AML-193 (cell line): ENCODE measurements at regions not wholly inside any gene's neighbourhood (a gene's known extent, or its start where the extent isn't known, plus 50 kb on each side); places are given as distances from the start of the nearest gene placed in this dataset.

Source experiments
- DNase-seq, 2 experiments: peaks; one replicate each; lab custom pipeline; 2025; lab: John Stamatoyannopoulos, UW

- DNase-seq = no peak
Observed at GRCh38 chr14:98888281-98888680, 383.7 kb downstream of the BCL11B start.

GRCh38 chr14:98888927-98889835 lies 382.8 kb downstream of the BCL11B start:
- DNase-seq = no peak

GRCh38 chr14:98889836-98890185 lies 382.2 kb downstream of the BCL11B start:
- no peak for DNase-seq

- DNase-seq = no peak
Observed at GRCh38 chr14:98890556-98891340, 381.2 kb downstream of the BCL11B start.

GRCh38 chr14:98893675-98894074 lies 378.3 kb downstream of the BCL11B start:
- DNase-seq = no peak

GRCh38 chr14:98894600-98894999 lies 377.4 kb downstream of the BCL11B start:
- no peak for DNase-seq

- no peak for DNase-seq
Observed at GRCh38 chr14:98896449-98896848, 375.5 kb downstream of the BCL11B start.

- no peak for DNase-seq
Observed at GRCh38 chr14:98897605-98898309, 374.2 kb downstream of the BCL11B start.

GRCh38 chr14:98899441-98899840 lies 372.6 kb downstream of the BCL11B start:
- no peak for DNase-seq

- no peak for DNase-seq
Observed at GRCh38 chr14:98900236-98900635, 371.8 kb downstream of the BCL11B start.

- DNase-seq = no peak
Observed at GRCh38 chr14:98900798-98901197, 371.2 kb downstream of the BCL11B start.

- DNase-seq = no peak
Observed at GRCh38 chr14:98901511-98902205, 370.3 kb downstream of the BCL11B start.

- DNase-seq = no peak
Observed at GRCh38 chr14:98903371-98903770, 368.6 kb downstream of the BCL11B start.

GRCh38 chr14:98904677-98905076 lies 367.3 kb downstream of the BCL11B start:
- no peak for DNase-seq

- DNase-seq = no peak
Observed at GRCh38 chr14:98906123-98906995, 365.6 kb downstream of the BCL11B start.

- DNase-seq = no peak
Observed at GRCh38 chr14:98907271-98907670, 364.7 kb downstream of the BCL11B start.

GRCh38 chr14:98908050-98908449 lies 363.9 kb downstream of the BCL11B start:
- no peak for DNase-seq

GRCh38 chr14:98909251-98909944 lies 362.6 kb downstream of the BCL11B start:
- no peak for DNase-seq

GRCh38 chr14:98910061-98910460 lies 361.9 kb downstream of the BCL11B start:
- no peak for DNase-seq

GRCh38 chr14:98912655-98913054 lies 359.3 kb downstream of the BCL11B start:
- no peak for DNase-seq
